HepG2 (cell line): ENCODE measurements at regions not wholly inside any gene's neighbourhood (a gene's known extent, or its start where the extent isn't known, plus 50 kb on each side); places are given as distances from the start of the nearest gene placed in this dataset.

Experiments
- CENPX ChIP-seq: sonication (generic); formaldehyde crosslinking; IDR thresholded peaks from 2 replicates; pipeline ENCODE4 v1.9.0; 2021; ENCODE audit warnings: mild to moderate bottlenecking, missing genetic modification reagents, moderate library complexity
- FOSL2 ChIP-seq: sonication (generic); formaldehyde crosslinking; IDR thresholded peaks from 2 replicates; pipeline ENCODE4 v1.4.0; 2020; ENCODE audit warnings: missing genetic modification reagents
- HDAC2 ChIP-seq: sonication (generic); formaldehyde crosslinking; IDR thresholded peaks from 2 replicates; pipeline ENCODE4 v1.4.0; 2020; ENCODE audit warnings: missing genetic modification reagents
- KAT8 ChIP-seq: IDR thresholded peaks from 2 replicates; pipeline ENCODE4 v1.6.1; 2016; ENCODE audit warnings: missing genetic modification reagents, missing compliant biosample characterization
- PRPF4 ChIP-seq: fragments of 200-400 bp; formaldehyde crosslinking; IDR thresholded peaks from 2 replicates; pipeline ENCODE4 v1.6.1; 2016; ENCODE audit warnings: low read length, low read depth; ENCODE audit not compliant: poor library complexity, severe bottlenecking
- SATB2 ChIP-seq: sonication (generic); formaldehyde crosslinking; IDR thresholded peaks from 2 replicates; pipeline ENCODE4 v1.5.0; 2020; ENCODE audit warnings: missing genetic modification reagents
- SMYD3 ChIP-seq: sonication (generic); formaldehyde crosslinking; IDR thresholded peaks from 2 replicates; pipeline ENCODE4 v1.8.1; 2023; ENCODE audit warnings: mild to moderate bottlenecking, missing genetic modification reagents
- SOX6 ChIP-seq, 2 experiments: fragments of 450-650 bp in 1 of 2; sonication (generic) in 1 of 2; formaldehyde crosslinking in 1 of 2; IDR thresholded peaks; 2 replicates each; pipeline versions ENCODE4 v1.4.0 to v1.6.1; 2017 to 2020; ENCODE audit warnings: antibody characterized with exemption in 1 of 2, mild to moderate bottlenecking in 1 of 2, missing genetic modification reagents in 1 of 2
- ZFP36L2 ChIP-seq: sonication (generic); formaldehyde crosslinking; IDR thresholded peaks from 2 replicates; pipeline ENCODE4 v1.4.0; 2020; ENCODE audit warnings: missing genetic modification reagents
- ZNF556 ChIP-seq: sonication (generic); formaldehyde crosslinking; IDR thresholded peaks from 2 replicates; pipeline ENCODE4 v1.4.0; 2020; ENCODE audit warnings: mild to moderate bottlenecking, missing genetic modification reagents, borderline replicate concordance
- ZNF883 ChIP-seq: sonication (generic); formaldehyde crosslinking; IDR thresholded peaks from 2 replicates; pipeline ENCODE4 v1.5.1; 2020; ENCODE audit warnings: mild to moderate bottlenecking, missing genetic modification reagents; ENCODE audit errors: not compliant biosample characterization
- TF ChIP-seq, protein P1 (sequence below): sonication (generic); formaldehyde crosslinking; IDR thresholded peaks from 2 replicates; pipeline ENCODE4 v1.4.0; 2020; ENCODE audit warnings: missing genetic modification reagents, borderline replicate concordance
- TF ChIP-seq, protein P2 (sequence below): sonication (generic); formaldehyde crosslinking; IDR thresholded peaks from 2 replicates; pipeline ENCODE4 v1.4.0; 2020; ENCODE audit warnings: mild to moderate bottlenecking, missing genetic modification reagents
- TF ChIP-seq, protein P3 (sequence below): sonication (generic); formaldehyde crosslinking; IDR thresholded peaks from 2 replicates; pipeline ENCODE4 v1.4.0; 2020; ENCODE audit warnings: mild to moderate bottlenecking, low read depth, missing genetic modification reagents
- TF ChIP-seq, protein P4 (sequence below): sonication (generic); formaldehyde crosslinking; IDR thresholded peaks from 2 replicates; pipeline ENCODE4 v1.5.1; 2020; ENCODE audit warnings: mild to moderate bottlenecking, missing genetic modification reagents, moderate library complexity

DNA sequence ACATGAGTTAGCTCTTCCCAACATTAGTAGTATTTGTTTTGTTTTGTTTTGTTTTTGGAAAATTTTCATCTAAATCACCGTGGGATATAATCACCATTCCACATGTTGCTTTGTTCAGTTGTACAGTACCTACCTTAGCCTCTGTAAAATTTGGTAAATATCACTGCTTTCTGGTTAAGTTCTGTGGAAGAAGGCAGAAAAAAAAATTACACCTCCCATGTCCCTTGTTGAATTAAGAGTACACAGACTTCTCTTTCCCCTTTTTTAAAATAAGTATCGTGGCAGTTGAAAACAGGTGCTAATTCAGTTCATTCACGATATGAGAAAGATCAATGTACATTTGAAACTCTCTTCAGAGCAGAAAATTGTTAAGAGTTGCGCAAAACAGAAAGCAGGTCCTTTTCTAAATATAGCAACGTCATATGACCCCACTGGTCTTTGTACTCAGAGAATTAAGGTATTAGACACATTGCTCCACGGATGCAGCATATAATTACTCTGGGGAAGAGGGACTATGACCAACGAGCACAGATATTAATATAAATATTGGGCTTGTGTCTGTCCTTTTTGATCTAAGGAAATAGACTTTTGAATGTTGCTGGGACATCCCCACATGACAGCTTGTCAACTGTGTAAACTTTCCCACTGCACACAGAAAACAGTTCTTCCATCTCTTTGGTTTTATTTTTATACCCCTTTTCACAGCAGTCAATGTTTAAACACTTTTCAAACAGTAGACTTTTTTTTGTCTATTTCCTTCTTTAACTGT is 58.6 kb upstream of the ZNF217 start (continued):
- TF ChIP-seq ZNF883 (CRISPR knock-in tag) (no peak), KAT8 (CRISPR knock-in tag) (peak; percentile 83), ZFP36L2 (CRISPR knock-in tag) (no peak), SATB2 (CRISPR knock-in tag) (peak; percentile 71; the same call in 1 of the 2 replicates), CENPX (CRISPR knock-in tag) (no peak), HDAC2 (peak; percentile 97), ZNF556 (CRISPR knock-in tag) (no peak), SOX6 (IDR thresholded peaks at IDR 0.05) (no peak), SOX6 (CRISPR knock-in tag; IDR thresholded peaks at IDR 0.05) (peak; percentile 94), PRPF4 (no peak), FOSL2 (CRISPR knock-in tag) (0 out of 2 replicates have a peak, but pooled peaks have one; percentile 37), SMYD3 (CRISPR knock-in tag) (peak; percentile 93)
- TF ChIP-seq, protein P1, sequence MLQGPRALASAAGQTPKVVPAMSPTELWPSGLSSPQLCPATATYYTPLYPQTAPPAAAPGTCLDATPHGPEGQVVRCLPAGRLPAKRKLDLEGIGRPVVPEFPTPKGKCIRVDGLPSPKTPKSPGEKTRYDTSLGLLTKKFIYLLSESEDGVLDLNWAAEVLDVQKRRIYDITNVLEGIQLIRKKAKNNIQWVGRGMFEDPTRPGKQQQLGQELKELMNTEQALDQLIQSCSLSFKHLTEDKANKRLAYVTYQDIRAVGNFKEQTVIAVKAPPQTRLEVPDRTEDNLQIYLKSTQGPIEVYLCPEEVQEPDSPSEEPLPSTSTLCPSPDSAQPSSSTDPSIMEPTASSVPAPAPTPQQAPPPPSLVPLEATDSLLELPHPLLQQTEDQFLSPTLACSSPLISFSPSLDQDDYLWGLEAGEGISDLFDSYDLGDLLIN (CRISPR knock-in tag), result no peak
- TF ChIP-seq, protein P2, sequence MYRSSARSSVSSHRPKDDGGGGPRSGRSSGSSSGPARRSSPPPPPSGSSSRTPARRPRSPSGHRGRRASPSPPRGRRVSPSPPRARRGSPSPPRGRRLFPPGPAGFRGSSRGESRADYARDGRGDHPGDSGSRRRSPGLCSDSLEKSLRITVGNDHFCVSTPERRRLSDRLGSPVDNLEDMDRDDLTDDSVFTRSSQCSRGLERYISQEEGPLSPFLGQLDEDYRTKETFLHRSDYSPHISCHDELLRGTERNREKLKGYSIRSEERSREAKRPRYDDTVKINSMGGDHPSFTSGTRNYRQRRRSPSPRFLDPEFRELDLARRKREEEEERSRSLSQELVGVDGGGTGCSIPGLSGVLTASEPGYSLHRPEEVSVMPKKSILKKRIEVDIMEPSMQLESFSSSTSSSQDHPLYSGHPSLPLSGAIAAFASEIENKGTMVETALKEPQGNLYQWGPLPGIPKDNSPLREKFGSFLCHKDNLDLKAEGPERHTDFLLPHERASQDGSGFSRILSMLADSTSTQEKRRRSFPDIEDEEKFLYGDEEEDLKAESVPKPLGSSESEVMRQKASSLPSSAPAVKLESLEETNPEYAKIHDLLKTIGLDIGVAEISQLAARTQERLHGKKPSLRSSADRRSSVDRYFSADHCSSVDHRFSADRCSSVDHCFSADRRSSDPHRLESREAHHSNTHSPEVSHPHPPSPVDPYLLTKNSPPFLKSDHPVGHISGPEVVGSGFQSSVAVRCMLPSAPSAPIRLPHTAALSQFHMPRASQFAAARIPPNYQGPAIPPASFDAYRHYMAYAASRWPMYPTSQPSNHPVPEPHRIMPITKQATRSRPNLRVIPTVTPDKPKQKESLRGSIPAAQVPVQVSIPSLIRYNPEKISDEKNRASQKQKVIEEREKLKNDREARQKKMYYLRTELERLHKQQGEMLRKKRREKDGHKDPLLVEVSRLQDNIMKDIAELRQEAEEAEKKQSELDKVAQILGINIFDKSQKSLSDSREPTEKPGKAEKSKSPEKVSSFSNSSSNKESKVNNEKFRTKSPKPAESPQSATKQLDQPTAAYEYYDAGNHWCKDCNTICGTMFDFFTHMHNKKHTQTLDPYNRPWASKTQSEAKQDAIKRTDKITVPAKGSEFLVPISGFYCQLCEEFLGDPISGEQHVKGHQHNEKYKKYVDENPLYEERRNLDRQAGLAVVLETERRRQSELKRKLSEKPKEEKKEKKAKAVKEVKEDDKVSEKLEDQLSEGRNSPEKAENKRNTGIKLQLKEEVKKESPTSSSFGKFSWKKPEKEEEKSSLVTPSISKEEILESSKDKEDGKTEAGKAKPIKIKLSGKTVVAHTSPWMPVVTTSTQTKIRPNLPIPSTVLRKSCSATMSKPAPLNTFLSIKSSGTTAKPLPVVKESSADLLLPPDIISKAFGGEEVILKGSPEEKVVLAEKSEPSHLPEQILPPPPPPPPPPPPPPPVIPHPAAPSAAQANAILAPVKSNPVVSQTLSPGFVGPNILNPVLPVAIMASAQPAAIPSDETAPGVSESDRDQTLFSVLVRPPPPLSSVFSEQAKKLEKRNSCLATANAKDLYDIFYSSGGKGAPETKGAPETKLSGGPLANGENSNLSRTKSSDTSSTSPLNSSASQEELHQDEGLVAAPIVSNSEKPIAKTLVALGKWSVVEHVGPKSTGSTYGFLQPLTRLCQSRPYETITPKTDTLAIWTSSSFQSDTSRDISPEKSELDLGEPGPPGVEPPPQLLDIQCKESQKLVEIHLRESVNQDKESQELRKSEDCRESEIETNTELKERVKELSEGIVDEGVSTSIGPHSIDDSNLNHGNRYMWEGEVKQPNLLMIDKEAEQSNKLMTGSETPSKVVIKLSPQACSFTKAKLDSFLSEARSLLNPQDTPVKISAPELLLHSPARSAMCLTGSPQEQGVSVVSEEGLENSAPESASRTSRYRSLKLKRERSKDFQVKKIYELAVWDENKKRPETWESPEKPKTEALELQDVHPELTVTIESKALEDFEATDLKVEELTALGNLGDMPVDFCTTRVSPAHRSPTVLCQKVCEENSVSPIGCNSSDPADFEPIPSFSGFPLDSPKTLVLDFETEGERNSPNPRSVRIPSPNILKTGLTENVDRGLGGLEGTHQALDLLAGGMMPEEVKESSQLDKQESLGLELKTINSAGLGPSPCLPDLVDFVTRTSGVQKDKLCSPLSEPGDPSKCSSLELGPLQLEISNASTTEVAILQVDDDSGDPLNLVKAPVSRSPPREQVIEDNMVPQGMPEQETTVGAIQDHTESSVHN, result no peak
- TF ChIP-seq, protein P3, sequence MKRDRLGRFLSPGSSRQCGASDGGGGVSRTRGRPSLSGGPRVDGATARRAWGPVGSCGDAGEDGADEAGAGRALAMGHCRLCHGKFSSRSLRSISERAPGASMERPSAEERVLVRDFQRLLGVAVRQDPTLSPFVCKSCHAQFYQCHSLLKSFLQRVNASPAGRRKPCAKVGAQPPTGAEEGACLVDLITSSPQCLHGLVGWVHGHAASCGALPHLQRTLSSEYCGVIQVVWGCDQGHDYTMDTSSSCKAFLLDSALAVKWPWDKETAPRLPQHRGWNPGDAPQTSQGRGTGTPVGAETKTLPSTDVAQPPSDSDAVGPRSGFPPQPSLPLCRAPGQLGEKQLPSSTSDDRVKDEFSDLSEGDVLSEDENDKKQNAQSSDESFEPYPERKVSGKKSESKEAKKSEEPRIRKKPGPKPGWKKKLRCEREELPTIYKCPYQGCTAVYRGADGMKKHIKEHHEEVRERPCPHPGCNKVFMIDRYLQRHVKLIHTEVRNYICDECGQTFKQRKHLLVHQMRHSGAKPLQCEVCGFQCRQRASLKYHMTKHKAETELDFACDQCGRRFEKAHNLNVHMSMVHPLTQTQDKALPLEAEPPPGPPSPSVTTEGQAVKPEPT (CRISPR knock-in tag), result no peak
- TF ChIP-seq, protein P4, sequence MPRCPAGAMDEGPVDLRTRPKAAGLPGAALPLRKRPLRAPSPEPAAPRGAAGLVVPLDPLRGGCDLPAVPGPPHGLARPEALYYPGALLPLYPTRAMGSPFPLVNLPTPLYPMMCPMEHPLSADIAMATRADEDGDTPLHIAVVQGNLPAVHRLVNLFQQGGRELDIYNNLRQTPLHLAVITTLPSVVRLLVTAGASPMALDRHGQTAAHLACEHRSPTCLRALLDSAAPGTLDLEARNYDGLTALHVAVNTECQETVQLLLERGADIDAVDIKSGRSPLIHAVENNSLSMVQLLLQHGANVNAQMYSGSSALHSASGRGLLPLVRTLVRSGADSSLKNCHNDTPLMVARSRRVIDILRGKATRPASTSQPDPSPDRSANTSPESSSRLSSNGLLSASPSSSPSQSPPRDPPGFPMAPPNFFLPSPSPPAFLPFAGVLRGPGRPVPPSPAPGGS (CRISPR knock-in tag), result no peak
